Activated T-helper 17 cell treated with anti-CD3 and anti-CD28 coated beads, Interleukin-2, amount 50 U/mL, for 72 hours (primary cell): ENCODE measurements at regions not wholly inside any gene's neighbourhood (a gene's known extent, or its start where the extent isn't known, plus 50 kb on each side); places are given as distances from the start of the nearest gene placed in this dataset.
A peak's percentile ranks its signal among the peaks of the same experiment; 100 is the strongest.
"Not testable (repeated sequence)": the region's sequence is repeated elsewhere in the genome, so short reads cannot be mapped to it uniquely, and the experiment has no call there.

Source experiments
- ATAC-seq: fragments of 150-1000 bp; cut with Tn5 transposase; replicated peaks from 2 replicates; pipeline ENCODE4 v1.10.0; 2021; ENCODE audit warnings: mild to moderate bottlenecking, moderate library complexity
- H3K27ac Mint-ChIP-seq: one replicate; pipeline ENCODE4 v1.8.0; 2022; ENCODE audit warnings: mixed read lengths
- H3K27me3 Mint-ChIP-seq: one replicate; pipeline ENCODE4 v1.8.0; 2022; ENCODE audit warnings: mixed read lengths
- H3K36me3 Mint-ChIP-seq: one replicate; pipeline ENCODE4 v1.8.0; 2022; ENCODE audit warnings: low read depth, mild to moderate bottlenecking, mixed read lengths
- H3K4me1 Mint-ChIP-seq: one replicate; pipeline ENCODE4 v1.8.0; 2022; ENCODE audit warnings: mixed read lengths
- H3K4me3 Mint-ChIP-seq: one replicate; pipeline ENCODE4 v1.8.0; 2022; ENCODE audit warnings: mild to moderate bottlenecking, mixed read lengths
- H3K9me3 Mint-ChIP-seq: one replicate; pipeline ENCODE4 v1.8.0; 2022; ENCODE audit warnings: mixed read lengths

DNA sequence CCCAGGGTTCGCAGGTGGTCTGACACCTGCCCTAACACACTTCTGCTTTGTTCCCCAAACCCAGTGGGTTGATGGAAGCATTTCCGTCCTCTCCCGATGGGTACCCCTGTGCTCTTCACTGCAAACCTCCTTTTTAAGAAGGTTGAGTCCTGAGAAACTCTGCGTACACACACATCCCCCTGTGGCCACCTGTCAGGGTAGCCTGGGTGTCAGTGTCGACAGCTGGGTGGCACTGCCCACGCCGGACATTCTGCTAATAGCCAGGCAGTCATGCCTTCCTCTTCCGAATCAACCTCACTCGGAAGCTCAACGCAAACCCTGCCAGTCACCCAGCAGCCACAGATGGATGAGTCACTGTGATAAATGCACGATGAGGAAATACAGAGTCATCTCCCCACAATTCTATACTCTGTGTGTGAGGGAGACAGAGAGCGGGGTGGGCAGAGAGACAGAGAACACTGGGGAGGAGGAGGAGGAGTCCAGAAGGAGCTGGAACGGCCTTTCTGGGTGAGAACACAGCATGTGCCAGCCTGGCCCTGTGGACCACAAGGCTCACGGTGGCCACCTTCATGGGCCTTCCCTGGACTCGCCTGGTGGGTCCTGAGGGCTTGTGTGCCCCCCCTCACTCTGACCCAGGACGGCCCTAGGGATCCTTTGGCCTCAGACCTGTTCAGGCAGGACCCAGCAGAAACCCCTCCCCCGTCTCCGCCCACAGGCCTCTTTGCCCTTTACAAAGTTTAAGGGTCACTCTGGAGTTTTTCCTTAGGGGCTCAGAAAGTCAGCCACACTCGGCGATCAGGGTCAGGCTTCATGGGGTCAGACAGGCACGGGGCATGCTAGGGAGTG lies 4477.7 kb upstream of the TPTE start:
- H3K4me1 Mint-ChIP-seq, H3K27ac Mint-ChIP-seq, H3K4me3 Mint-ChIP-seq, H3K9me3 Mint-ChIP-seq, H3K36me3 Mint-ChIP-seq, H3K27me3 Mint-ChIP-seq: not testable (repeated sequence)
- peak; percentile 95 for ATAC-seq

DNA sequence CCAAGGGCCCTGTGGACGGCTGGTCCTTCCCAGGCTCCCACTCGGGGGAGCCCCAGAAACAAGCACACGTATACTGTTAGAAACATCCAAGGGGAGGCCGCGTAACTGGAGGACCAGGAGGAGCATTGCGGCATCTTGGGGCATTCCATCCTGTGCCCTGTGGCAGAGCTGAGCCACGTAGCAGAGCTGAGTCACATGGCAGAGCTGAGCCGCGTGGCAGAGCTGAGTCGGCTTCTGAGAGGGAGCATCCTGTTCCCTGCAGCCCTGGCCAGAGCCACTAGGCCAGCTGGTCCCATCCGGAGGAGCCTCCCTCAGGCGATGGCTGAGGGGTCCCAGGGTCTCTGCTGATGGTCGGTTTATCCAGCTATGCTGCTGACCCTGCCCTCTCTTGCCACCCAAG lies 4476.7 kb upstream of the TPTE start:
- H3K27me3 Mint-ChIP-seq, H3K4me3 Mint-ChIP-seq, H3K4me1 Mint-ChIP-seq, H3K36me3 Mint-ChIP-seq, H3K9me3 Mint-ChIP-seq, H3K27ac Mint-ChIP-seq: not testable (repeated sequence)
- peak; percentile 67 for ATAC-seq

DNA sequence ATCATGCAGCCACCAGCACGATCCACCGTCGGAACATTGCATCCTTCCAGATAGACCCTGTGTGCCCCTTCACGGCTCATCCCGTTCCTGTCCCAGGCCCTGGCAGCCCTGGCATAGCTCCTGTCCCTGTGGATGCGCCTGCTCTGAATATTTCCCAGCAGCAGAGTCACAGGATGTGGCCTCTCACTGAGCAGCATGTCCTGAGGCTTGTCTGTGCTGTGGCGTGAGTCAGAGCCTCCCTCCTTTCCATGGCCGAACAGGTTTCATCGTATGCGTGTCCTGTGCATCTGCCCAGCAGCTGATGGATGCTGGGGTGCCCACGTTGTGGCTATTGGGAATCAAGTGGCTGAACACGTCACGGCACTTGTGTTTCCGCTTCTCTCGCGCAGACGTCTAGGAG lies 4471.5 kb upstream of the TPTE start:
- not testable (repeated sequence) for H3K27ac Mint-ChIP-seq, H3K27me3 Mint-ChIP-seq, H3K36me3 Mint-ChIP-seq, H3K4me1 Mint-ChIP-seq, H3K4me3 Mint-ChIP-seq, H3K9me3 Mint-ChIP-seq, ATAC-seq

DNA sequence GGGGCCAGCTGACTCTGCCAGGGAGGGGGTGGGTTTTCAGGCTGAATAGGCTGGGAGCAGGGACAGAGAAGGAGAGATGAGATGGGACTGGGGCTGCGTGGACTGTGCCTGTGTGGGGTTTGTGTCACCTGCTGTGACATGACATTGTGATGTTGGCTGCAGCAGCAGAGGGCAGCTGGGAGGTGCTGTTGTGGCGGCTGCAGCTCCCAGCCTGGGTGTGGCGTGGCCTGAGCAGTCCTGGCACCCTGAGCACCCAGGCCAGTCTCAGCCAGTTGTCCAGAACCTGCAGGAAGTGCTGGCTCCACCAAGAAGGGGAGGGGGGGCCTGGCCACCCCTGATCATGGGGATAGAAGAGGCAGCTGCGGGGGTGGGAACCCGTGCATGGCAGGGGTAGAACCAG lies 4469.3 kb upstream of the TPTE start:
- not testable (repeated sequence) for H3K4me3 Mint-ChIP-seq, H3K36me3 Mint-ChIP-seq, H3K27me3 Mint-ChIP-seq, ATAC-seq, H3K4me1 Mint-ChIP-seq, H3K9me3 Mint-ChIP-seq, H3K27ac Mint-ChIP-seq

DNA sequence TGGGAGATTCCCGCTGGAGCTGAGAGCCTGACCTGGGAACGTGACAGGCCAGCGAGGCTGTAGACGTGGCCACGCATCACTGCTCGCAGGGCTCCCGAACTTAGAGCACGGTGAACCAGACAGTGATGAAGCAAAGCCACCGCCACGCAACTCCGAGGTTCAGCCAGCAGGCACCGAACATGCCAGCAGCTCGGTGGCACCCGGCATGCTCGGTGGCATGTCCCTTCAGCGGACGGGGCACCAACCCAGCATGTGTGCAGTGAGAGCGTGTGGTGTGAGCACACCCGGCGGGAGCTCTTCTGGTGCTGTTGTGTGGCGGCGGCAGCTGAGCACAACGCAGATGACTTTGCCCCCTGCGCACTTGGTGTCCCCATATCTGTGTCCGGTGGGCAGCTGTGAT lies 4468.2 kb upstream of the TPTE start:
- not testable (repeated sequence) for H3K27ac Mint-ChIP-seq, H3K27me3 Mint-ChIP-seq, H3K4me3 Mint-ChIP-seq, H3K4me1 Mint-ChIP-seq, H3K36me3 Mint-ChIP-seq, ATAC-seq, H3K9me3 Mint-ChIP-seq

DNA sequence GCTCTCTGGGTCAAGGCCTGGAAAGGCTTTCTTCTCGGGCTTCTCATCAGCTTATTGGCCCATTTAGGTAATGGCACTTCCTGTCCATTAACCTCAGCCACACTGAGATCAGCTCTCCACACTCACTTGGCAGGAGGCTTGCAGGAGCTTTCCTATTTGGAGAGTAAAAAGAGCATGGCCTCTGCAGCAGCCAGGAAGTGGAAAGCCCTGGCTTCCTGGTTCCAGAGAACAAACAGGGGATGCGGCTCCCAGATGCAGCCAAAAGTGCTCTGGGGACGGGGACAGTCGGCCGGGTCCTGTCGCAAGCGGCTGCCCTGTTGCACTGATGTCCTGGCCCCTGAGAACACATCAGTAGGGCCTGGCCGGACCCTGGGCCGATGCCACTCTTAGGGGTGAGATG lies 4462.4 kb upstream of the TPTE start:
- H3K9me3 Mint-ChIP-seq, H3K27me3 Mint-ChIP-seq, H3K36me3 Mint-ChIP-seq, H3K4me1 Mint-ChIP-seq, H3K4me3 Mint-ChIP-seq, ATAC-seq, H3K27ac Mint-ChIP-seq: not testable (repeated sequence)

DNA sequence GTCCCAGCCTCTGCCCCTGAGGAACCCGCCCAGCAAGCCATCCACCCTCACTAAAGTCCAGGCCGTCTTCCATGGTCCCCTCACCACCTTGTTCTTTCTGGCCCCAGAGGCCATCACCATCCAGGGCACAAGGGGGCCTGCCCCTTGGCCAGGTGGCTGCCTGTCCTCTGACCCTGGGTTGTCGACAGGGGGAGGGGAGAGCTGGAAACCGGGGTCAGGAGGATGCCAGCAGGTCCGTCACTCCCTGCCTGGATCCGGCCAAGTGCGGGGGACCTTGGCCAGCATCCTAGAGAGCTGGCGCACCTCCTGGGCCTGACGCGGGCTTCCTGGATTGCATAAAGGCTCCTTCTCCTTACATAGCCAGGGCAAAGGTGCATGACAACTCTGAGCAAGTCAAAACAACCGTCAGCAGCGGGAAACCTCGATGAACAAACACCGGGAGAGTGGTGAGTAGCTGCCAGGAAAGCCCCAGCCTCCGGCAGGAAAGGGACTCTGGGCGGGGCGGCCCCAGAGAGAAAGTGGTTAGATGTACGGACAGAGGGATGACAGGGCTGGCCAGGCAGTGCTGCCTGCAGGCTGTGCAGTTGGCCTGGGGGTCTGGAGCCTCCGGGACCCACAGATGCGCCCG lies 4461.2 kb upstream of the TPTE start:
- not testable (repeated sequence) for H3K27ac Mint-ChIP-seq, H3K4me1 Mint-ChIP-seq, H3K36me3 Mint-ChIP-seq, H3K27me3 Mint-ChIP-seq, H3K9me3 Mint-ChIP-seq, H3K4me3 Mint-ChIP-seq
- ATAC-seq, result peak; percentile 21

DNA sequence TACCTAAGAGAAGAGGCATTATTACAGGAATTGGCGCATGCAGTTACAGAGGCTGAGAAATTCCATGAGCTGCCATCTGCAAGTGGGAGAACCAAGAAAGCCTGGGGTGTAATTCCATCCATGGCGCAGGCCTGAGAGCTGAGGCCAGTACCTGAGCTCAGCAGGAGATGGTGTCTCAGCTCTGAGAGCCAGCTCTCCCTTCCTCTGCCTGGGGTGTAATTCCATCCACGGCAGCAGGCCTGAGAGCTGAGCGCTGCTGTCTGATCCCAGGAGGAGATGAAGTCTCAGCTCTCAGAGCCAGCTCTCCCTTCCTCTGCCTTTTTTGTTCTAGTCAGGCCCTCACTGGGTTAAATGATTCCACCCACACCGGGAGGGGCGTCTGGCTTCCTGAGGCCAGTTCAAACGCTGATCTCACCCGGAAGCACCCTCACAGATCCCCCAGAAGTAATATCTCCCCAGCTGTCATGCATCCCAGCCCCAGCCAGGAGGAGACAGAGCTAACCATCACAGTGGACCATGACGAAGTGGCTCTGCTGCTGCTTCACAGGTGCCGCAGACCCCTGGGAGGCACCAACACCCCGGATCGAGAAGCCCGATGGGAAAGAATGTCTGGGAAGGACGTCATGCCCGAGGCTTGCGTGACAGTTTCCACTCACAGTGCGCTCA lies 4454.9 kb upstream of the TPTE start:
- not testable (repeated sequence) for H3K27ac Mint-ChIP-seq, H3K36me3 Mint-ChIP-seq, ATAC-seq, H3K4me1 Mint-ChIP-seq, H3K9me3 Mint-ChIP-seq, H3K4me3 Mint-ChIP-seq, H3K27me3 Mint-ChIP-seq

DNA sequence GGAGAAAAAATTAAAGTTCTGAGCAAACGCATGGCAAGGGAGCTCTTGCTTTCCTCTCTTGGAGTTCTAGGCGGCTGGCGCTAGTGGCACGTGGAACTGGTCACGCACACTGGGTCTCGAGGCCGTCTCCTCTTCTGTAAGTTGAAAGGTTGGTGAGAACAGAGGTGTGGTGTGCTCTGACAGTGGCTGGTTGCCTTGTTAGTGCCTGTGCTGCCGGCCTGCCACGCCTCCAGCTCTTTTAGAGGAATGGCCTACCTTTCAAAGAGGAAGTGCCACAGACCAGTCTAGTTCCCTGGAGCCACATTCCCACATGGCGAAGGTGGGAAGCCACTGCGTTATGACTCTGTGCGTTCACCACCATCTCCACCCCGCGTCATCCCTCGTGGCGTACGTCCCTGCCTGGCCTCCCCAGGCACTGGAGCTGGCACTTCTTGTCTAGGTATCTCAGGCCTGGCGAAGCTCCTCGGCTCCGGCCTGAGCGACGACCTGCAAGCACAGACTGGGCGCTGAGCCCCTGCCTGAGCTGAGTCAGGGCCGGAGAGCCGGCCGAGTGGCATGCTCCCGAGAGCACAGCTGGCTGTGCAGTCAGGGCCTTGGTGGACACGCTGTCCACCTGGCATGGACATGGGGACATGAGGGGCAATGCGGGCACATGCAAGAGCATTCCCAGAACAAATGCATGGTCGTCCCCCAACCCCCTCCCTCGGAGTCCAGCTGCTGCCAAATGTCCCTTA lies 4453.1 kb upstream of the TPTE start:
- H3K27ac Mint-ChIP-seq, ATAC-seq, H3K4me1 Mint-ChIP-seq, H3K36me3 Mint-ChIP-seq, H3K27me3 Mint-ChIP-seq, H3K4me3 Mint-ChIP-seq, H3K9me3 Mint-ChIP-seq: not testable (repeated sequence)

DNA sequence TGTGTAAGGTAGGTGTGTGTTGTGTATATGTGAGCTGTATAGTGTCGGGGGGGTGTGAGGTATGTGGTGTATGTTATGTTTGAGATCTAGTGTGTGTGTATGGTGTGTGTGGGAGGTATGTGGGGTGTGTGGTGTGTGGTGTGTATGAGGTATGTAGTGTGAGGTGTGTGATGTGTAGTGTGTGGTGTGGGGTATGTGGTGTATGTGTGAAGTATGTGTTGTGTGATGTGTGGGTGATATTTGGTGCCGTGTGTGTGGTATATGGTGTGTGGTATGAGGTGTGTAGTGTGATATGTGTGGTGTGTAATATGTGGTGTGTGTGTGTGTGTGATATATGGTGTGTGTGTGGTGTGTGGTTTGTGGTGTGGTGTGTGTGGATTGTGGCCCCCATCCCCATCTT lies 4451.2 kb upstream of the TPTE start:
- not testable (repeated sequence) for H3K27me3 Mint-ChIP-seq, H3K9me3 Mint-ChIP-seq, H3K4me3 Mint-ChIP-seq, H3K4me1 Mint-ChIP-seq, ATAC-seq, H3K36me3 Mint-ChIP-seq
- H3K27ac Mint-ChIP-seq, result peak overlapping the region; percentile 29

DNA sequence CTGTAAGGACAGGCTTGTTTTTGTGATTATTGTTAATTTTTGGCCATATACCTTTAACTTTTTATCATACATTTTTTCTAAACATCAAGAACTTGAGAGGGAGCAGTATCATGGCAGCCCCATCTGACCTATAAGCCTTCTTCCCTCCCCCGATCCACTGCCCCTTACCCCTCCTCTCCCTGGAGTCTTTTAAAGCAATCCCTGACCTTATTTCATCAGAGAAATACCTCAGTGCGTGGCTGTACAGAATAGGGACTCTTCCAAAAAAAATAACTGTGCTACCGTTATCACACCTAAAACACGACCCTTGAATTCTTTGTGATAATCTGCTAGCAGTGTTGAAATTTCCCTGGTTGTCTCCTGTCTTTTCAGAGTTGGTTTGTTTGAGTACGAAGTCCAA lies 4448.7 kb upstream of the TPTE start:
- not testable (repeated sequence) for ATAC-seq, H3K27ac Mint-ChIP-seq, H3K27me3 Mint-ChIP-seq, H3K36me3 Mint-ChIP-seq, H3K4me1 Mint-ChIP-seq, H3K9me3 Mint-ChIP-seq, H3K4me3 Mint-ChIP-seq

DNA sequence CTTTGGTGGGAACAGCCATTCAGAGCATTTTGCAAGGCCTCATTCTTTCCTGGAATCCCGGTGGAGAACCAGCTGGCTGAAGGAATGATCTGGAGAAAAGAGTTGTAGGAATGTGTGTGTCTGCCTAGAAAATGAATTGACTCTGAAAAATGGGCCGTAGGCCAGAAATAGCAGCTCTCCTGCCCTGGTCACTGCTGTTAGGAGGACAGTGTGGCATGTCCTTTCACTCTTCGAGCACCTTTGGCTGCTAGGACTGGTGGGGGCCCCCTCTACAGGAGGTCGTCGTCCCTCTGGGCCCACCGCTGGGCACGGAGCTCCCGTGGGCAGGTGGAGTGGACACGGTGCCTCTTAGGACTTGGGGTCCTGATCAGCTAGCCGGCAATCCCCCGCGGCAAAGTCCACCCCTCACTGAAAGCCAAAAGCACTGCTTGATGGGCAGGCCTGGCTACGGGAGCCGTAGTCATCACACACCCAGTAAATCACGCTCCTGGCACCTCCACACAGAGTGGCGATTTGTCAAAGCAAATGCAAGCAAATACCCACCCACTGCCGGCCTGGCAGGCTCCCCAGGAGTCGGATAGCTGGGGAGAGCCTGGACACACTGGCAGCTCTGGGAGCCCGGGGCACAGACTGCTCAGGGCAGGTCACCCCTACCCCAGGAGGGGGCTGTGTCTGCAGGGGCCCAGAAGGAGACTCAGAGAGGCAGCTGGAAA lies 4447.2 kb upstream of the TPTE start:
- H3K27ac Mint-ChIP-seq, ATAC-seq, H3K9me3 Mint-ChIP-seq, H3K27me3 Mint-ChIP-seq, H3K36me3 Mint-ChIP-seq, H3K4me3 Mint-ChIP-seq, H3K4me1 Mint-ChIP-seq: not testable (repeated sequence)

DNA sequence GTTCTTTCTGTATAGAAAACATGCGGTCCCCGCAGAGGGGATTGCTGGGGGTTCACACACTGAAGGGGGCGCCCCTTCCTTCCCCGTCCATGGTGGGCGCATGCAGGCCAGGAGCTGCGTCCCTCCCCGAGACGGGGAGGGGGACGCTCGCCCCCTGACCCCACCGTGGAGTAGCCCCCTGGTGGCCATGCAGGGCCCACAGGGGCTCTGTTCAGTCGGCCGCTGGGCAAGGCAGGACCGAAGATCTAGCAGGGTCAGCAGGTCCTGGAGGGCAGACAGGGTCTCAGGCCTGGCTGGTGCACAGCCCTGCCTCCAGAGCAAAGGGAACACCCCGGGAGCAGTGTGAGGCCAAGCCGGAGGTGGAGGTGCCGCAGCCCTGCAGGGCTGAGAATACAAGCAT lies 4446.4 kb upstream of the TPTE start:
- H3K9me3 Mint-ChIP-seq, ATAC-seq, H3K36me3 Mint-ChIP-seq, H3K4me3 Mint-ChIP-seq, H3K27me3 Mint-ChIP-seq, H3K4me1 Mint-ChIP-seq, H3K27ac Mint-ChIP-seq: not testable (repeated sequence)

DNA sequence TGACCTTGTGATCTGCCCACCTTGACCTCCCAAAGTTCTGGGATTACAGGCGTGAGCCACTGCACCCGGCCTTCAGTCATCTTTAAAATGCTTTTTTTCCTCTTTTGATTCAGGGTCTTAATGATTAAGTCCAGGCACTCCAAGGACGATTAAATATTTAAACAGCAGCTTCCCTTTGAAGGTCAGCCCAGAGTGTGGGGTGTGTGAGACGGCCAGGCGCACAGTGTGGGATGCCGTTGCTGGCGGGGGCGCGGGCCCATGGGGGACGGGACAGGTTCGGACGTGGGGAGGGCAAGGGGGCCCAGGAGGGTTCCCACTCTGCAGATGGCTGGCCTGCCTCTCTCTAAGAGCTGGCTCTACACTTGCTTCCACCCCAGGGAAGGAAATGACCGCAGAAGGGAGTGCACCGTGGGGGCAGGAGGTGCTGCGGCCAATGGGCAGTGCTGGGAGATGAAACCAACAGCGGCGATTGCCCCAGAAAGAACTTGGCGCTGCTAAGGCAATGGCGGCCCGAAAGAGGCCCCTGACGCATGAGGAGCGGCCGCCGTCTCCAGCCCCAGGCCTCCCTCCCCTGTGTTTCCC lies 4445.7 kb upstream of the TPTE start:
- not testable (repeated sequence) for H3K4me3 Mint-ChIP-seq, H3K9me3 Mint-ChIP-seq, ATAC-seq, H3K27ac Mint-ChIP-seq, H3K36me3 Mint-ChIP-seq, H3K27me3 Mint-ChIP-seq, H3K4me1 Mint-ChIP-seq
